ENCODE measurements at regions not wholly inside any gene's neighbourhood (a gene's known extent, or its start where the extent isn't known, plus 50 kb on each side); places are given as distances from the start of the nearest gene placed in this dataset.

- TF ChIP-seq JUND (IDR thresholded peaks at IDR 0.05; ENCODE audit: low read length) (no peak), JUN (IDR thresholded peaks at IDR 0.05; ENCODE audit: low read depth, low read length) (no peak), TBP (IDR thresholded peaks at IDR 0.05; ENCODE audit: low read depth, low read length) (no peak), FOSL1 (IDR thresholded peaks at IDR 0.05; ENCODE audit: insufficient read depth, low read depth, low read length) (no peak)
Measured at GRCh38 chrX:95995583-95995982, 689.1 kb upstream of the DIAPH2 start (continued).

All from H1 (cell line).